ENCODE measurements at regions not wholly inside any gene's neighbourhood (a gene's known extent, or its start where the extent isn't known, plus 50 kb on each side); places are given as distances from the start of the nearest gene placed in this dataset.
"Not testable (repeated sequence)": the region's sequence is repeated elsewhere in the genome, so short reads cannot be mapped to it uniquely, and the experiment has no call there.

DNA sequence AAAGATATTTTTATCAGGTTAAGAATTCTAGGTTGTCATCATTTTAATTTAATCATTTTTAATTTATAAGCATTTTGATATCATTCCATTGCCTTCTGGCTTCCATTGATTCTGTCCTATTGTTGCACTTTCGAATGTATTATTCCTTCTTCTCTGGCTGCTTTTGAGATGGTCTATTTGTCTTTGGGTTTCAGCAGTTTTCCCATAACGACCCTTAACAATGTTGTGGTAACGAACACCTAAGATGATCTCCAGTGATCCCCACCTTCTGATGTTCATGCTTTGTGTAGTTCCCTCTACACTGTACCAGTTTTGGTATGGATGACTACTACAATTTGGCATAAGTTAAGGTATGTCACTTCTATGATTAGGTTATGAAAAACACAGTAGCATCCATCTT is 59.9 kb downstream of the MINAR1 start:
- no peak for DNase-seq (ENCODE audit: low spot score)

GRCh38 chr15:79494384-79494909 is 62.3 kb downstream of the MINAR1 start:
- no peak for DNase-seq (ENCODE audit: low spot score)

DNA sequence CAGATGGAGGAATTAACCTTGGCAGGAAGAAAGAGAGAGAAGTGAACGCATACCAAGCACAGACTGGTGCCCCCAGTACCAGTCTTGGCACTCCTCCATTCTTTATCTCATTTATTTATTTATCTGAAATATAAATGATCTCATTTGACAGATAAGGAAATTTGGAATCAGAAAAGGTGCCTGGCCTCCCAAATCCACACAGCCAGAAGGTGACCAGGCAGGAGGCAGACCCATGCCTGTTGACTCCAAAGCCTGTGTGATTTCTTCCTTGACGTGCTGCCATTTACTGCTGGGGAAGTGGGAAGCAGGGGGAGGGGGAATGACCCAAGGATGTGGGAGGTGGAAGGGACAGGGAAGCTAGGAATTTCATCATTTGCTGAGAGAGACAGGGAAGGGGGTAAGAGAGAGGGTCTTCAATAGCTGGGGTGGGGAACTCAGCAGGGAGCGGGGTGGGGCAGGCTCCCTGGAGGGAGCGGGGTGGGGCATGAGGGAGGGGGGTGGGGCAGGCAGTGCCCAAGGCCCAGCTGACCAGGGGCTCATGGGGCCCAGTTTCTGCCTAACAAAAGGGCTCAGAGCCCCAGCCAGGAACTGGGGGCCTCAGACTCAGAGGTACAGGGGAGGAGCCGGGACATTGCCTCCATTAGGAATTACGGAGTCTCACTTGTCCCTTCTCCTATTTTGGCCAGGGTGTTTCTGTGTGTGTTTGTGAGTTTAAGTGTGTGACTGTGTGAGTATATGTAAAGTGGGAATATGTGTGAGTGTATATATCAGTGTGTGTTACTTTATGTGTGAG is 63.0 kb downstream of the MINAR1 start:
- DNase-seq (ENCODE audit: low spot score): no peak

GRCh38 chr15:79495775-79496174 is 63.6 kb downstream of the MINAR1 start:
- no peak for DNase-seq (ENCODE audit: low spot score)

- DNase-seq (ENCODE audit: low spot score): no peak
Observed at GRCh38 chr15:79496838-79497237, 64.7 kb downstream of the MINAR1 start.

DNA sequence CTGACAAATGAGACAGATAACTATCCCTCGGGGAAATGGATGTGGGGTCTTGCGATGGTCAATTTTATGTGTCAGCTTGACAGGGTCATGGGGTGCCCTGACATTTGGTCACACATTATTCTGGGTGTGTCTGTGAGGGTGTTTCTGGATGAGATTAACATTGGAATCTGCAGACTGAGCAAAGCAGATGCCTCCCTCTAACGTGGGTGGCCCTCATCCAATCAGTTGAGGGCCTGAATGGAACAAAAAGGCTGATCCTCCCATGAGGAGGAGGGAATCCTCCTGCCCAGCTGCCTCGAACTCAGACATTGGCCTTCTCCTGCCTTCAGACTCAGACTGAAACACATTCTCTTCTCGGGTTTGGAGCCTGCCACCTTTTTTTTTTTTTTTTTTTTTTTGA is 69.0 kb downstream of the MINAR1 start:
- no peak for DNase-seq (ENCODE audit: low spot score)

GRCh38 chr15:79505956-79506355 is 73.8 kb downstream of the MINAR1 start:
- DNase-seq (ENCODE audit: low spot score): no peak

DNA sequence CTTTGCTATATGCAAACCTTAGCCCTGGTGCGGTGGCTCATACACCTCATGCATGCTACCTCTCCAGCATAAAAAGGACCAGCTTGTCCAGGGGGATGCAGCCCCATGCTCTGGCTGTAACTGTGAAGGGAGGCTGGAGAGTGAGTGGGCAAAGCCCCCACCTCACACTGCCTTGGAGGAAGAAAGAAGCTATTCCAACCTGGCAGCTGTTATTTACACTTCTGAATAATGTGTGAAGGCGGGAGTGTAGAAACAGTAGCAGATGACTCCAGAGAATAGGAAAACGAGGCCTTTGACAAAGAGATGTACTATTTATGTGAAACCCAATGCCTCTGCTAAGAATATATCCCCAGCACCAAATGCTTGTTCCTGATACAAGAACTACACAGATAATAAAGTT is 80.7 kb downstream of the MINAR1 start:
- not testable (repeated sequence) for DNase-seq (ENCODE audit: low spot score)

- DNase-seq (ENCODE audit: low spot score): no peak
Observed at GRCh38 chr15:79513417-79513816, 81.3 kb downstream of the MINAR1 start.

- DNase-seq (ENCODE audit: low spot score): no peak
Observed at GRCh38 chr15:79513940-79514339, 81.8 kb downstream of the MINAR1 start.

DNA sequence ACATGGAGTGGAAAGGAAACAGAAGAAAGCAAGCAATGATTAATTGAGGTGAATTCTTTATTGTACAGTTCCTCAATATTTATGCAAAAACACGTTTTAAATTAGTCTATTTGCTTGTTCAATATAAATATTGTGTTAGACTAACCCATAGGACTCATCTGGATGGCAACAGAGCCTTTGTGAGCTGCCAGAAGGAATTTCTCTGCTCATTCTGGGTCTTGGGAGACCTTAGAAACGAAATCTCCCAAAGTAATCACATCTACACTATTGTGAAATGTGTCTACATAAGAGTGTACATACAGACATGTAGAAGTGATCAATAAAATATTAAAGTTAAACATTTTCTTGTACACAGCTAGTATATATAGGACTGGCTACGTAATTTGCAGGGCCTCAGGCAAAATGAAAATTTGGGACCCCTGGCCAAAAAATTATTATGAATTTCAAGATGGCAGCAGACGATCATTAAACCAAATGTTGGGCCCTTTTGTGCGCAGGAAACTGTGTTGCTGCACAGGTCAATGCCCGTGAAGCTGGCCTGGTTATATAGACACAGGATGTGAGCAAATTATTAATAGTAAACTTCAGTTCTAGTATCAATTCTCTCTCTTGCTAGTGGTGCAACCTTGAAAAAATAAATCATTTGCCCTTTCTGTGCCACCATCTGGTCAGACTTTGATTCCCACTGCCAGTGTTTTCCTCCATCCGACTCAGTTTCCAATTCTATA is 83.3 kb downstream of the MINAR1 start:
- no peak for DNase-seq (ENCODE audit: low spot score)

- no peak for DNase-seq (ENCODE audit: low spot score)
Observed at GRCh38 chr15:79516155-79516554, 84.0 kb downstream of the MINAR1 start.

DNA sequence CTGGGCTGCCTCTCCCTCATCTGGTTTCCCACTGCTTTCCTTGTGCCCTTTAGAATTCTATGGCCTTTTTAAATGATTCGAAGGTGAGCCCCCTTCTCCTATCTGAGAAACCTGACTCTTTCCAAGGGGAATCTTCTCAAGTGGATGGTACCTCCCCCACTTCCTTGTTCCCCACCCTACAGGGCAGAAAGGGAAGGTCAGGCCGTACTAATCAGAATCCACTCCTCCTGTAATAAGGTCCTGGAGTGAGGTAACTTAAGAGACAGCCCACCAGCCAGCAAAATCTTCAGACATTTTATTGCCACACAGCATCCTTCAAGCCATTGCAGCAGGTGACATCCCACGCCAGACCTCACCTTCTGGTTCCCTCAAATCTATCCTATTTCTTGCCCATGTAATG is 84.5 kb downstream of the MINAR1 start:
- DNase-seq (ENCODE audit: low spot score): no peak

DNA sequence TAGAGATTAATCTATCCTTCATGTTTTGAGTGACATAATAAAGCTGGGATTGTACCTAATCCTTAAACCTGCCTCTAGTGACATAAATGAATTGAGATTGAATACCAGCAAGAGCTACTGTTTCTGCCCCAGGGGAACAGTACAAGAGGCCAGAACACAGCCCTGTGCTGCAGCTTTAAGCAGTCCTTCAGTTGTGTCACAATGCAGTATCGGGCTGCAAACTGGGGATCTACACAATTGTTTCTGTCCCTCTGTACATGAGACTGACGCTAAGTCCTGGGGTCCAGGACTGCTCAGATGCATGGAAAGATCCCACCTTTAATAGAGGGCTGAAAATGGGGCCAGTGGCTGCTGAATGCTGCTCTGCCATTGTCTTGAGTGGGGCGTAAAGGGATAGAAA is 87.5 kb downstream of the MINAR1 start:
- no peak for DNase-seq (ENCODE audit: low spot score)

DNA sequence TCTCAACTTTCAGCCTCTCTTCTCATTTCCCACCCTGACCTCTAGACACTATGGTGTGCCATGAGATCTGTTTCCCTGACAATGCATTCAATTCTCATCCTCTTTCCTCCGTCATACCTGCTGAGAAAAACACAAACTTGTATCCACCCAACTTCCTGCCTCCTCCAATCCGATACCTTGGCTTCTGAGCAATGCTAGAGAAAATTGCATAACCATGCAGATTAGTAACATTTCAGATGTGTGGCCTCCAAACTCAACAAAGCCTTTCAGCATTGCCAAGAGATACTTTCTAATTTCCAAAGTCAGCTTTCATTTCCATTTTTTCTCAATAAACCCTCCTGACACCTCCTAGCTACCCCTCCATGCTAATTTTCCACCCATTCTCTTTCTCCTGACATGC is 88.5 kb downstream of the MINAR1 start:
- DNase-seq (ENCODE audit: low spot score): no peak

GRCh38 chr15:79522656-79523055 is 90.5 kb downstream of the MINAR1 start:
- no peak for DNase-seq (ENCODE audit: low spot score)

DNA sequence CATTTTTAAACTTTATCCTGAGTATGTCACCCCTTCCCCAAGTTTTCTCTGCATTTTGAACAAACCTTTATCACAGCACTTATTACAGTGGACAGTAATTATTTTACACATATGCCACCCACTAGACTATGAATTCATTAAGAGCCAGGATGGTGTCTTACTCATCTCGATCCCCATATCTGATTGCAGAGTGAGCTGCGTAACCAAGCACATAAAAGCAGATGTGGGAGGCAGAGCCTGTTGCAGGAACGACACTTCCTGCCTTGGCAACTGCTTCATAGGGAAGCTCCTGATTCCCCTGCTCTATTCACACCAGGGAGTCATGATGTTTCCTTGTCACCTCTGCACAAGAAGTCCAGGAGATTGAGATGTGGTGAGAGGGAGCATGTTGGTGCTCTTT is 91.1 kb downstream of the MINAR1 start:
- no peak for DNase-seq (ENCODE audit: low spot score)

- no peak for DNase-seq (ENCODE audit: low spot score)
Observed at GRCh38 chr15:79524531-79524930, 92.4 kb downstream of the MINAR1 start.

DNA sequence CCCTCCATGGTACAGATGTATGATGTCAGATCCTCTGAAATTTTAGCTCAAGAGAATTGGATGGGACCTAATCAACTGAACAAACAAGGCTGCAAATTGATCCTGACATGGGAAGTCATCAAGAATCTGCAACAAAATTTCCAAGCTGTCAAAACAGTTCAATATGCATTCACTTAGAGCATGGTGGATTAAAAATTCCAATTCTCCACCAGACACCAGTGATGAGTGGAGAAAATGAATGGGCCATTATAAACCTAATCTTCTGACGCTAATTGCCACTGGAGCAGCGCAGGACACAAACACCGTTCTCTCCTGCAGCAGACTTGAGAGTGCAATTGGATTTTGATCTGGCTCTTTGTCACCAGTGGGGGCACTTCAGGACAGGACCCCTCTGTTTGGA is 94.2 kb downstream of the MINAR1 start:
- DNase-seq (ENCODE audit: low spot score): no peak

GRCh38 chr15:79527821-79528220 is 95.7 kb downstream of the MINAR1 start:
- no peak for DNase-seq (ENCODE audit: low spot score)

- no peak for DNase-seq (ENCODE audit: low spot score)
Observed at GRCh38 chr15:79529157-79529785, 97.1 kb downstream of the MINAR1 start.

DNA sequence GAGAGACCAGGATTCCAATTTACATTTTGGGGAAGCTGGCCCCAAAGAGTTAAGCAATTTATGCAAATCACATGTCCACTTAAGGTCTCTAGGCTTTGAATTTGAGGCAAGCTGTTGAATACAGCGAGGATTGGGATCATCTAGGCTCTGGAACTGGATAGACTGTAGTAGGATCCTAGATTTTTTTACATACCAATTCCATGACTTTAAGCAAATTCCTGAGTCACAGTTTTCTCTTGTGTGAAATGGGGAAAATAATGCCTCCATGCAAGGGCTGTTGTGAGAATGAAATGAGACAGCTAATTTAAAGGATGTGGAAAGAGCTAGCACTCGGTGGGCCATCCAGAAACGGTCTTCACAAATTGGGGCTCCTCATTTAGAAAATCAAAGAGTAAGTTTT is 103.4 kb downstream of the MINAR1 start:
- DNase-seq (ENCODE audit: low spot score): no peak

- no peak for DNase-seq (ENCODE audit: low spot score)
Observed at GRCh38 chr15:79538527-79538926, 106.4 kb downstream of the MINAR1 start.

Data from activated CD4-positive, alpha-beta T cell treated with anti-CD3 and anti-CD28 coated beads, Interleukin-2, Interleukin-4, amounts not matched to agents 100 ng/mL and 50 ng/mL, durations not matched to agents 16 hours and 8 hours (primary cell).